Body of pancreas (tissue), 4 donors: ENCODE measurements at regions not wholly inside any gene's neighbourhood (a gene's known extent, or its start where the extent isn't known, plus 50 kb on each side); places are given as distances from the start of the nearest gene placed in this dataset.

Experiments
- POLR2A ChIP-seq, 3 donors: fragments of 450-650 bp; IDR thresholded peaks; one replicate each; pipeline ENCODE4 v1.6.1; 2016; ENCODE audit warnings: antibody characterized with exemption in 3 of 3, mild to moderate bottlenecking in 2 of 3
- TF ChIP-seq, protein P1 (sequence below), 7 experiments: fragments of 450-650 bp in 4 of 7; fragments of 200-600 bp in 3 of 7; sonication (generic) in 3 of 7; IDR thresholded peaks; one replicate each; pipeline ENCODE4 v1.5.1; 2016 to 2019; ENCODE audit warnings: antibody characterized with exemption in 7 of 7

DNA sequence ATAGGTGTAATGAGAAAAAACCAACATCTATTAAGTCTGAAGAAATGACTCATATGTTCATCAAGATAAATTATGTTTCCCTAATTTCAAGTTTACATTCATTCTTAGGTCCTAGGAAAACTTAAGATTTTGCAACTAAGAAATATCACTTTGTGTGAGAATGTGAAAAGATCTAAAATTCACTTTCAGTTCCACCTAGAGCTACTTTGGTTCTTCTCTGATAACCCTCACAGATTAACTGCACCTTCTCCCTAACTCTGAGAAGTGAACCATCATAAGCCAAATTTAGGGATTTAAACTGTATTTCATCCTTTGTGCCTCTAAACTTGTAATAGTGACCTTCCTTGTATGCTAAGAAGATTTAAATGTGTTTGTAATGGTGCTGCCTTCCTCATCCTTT is 213.0 kb downstream of the FRK start:
- TF ChIP-seq, protein P1, sequence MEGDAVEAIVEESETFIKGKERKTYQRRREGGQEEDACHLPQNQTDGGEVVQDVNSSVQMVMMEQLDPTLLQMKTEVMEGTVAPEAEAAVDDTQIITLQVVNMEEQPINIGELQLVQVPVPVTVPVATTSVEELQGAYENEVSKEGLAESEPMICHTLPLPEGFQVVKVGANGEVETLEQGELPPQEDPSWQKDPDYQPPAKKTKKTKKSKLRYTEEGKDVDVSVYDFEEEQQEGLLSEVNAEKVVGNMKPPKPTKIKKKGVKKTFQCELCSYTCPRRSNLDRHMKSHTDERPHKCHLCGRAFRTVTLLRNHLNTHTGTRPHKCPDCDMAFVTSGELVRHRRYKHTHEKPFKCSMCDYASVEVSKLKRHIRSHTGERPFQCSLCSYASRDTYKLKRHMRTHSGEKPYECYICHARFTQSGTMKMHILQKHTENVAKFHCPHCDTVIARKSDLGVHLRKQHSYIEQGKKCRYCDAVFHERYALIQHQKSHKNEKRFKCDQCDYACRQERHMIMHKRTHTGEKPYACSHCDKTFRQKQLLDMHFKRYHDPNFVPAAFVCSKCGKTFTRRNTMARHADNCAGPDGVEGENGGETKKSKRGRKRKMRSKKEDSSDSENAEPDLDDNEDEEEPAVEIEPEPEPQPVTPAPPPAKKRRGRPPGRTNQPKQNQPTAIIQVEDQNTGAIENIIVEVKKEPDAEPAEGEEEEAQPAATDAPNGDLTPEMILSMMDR (IDR thresholded peaks at IDR 0.05): no peak
- TF ChIP-seq POLR2A (IDR thresholded peaks at IDR 0.05): no peak
